T-helper 1 cell (primary cell): ENCODE measurements at regions not wholly inside any gene's neighbourhood (a gene's known extent, or its start where the extent isn't known, plus 50 kb on each side); places are given as distances from the start of the nearest gene placed in this dataset.

ENCODE experiments used
- DNase-seq, 5 donors: peaks; one replicate each; pipeline ENCODE4 v3.0.0-alpha.2; 2012 to 2020

DNA sequence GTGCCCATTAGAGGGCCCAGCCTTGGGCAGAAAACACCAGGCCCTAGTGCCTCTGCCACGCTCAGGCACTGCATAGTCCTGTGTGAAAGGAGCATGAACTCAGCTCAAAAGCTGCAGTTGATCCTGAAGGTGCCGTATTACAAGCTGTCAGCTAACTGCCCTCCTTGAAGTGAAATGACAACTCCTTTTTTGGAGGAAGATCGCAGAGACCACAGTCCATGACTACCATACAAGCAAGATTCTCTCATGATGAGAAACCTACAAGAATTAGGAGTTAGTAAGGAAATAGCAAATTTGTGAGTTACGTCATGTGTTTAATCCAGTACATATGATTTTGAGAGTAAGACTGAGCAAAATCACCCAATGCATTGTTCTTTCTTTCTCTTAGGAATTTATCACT, 513.9 kb upstream of the NR2F2 start:
- DNase-seq: no peak

DNA sequence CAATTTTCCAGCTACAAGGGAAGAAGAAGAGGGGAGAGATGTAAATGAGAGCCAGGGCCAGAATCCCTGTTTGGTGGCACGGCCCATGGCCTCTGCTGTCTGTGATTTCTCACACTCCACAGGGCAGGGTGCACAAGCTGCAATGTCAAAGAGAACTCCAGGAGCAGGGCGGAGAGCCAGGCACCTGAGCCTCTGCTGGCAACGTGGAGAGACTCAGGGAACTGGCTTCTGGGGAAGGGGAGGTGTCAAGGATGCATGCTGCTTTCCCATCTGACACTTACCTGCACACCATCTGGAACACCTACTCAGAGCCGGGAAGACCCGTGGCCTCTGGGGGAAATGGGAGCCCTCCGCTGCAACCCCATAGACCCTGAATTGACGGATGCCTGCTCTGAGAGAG, 507.5 kb upstream of the NR2F2 start:
- no peak for DNase-seq

DNA sequence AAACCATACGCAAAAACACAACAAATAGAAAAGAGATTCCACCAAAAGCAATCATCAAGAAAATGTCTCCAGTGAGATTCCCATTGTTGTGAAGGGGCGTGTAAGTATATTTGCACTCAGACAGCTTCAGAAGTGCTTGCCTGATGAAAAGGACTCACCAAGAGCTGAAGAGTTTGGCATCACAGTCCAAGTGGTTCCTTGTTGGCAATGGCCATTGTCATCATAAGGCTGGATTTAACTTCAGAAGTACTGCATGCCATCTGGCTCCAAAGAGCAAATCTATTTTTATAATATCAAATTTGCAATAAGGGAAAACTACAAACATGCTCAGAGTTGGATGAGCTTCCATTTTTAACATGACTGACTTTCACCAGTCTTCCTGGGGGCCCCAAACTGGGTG, 505.3 kb upstream of the NR2F2 start:
- DNase-seq: no peak

DNA sequence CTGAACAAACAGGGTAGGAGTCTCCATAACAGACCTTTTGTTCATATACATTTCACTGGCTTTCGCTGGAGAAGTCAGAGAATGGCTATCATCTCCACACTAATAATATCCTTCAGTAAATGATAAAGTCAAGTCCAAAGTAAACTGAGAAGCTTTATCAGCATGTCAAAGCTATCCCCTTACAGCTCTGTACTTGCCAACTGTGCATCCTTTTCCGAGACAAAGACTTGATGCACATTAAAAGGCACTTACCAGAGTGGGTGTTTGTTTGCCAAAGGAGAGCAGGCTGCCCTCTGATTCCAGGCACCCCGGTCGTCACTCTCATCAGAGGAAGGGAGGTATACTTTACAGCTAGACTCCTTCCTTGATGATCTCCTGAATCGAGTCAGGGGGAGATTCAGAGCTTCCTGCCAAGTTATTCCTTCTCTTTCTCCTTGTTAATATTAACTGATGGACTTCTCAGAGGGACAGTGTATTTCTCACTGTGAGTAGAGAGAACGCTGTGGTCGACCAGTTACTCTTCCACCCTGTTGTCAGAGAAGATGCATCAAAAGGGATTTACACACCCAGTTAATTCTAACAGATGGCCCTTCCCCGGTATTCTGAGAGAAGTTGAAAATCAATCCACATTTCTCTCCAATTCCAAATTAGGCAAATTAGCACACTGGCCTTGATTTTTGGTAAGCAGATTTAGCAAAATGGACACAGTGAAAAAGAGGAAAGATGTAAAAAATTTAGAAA, 504.7 kb upstream of the NR2F2 start:
- DNase-seq: no peak

DNA sequence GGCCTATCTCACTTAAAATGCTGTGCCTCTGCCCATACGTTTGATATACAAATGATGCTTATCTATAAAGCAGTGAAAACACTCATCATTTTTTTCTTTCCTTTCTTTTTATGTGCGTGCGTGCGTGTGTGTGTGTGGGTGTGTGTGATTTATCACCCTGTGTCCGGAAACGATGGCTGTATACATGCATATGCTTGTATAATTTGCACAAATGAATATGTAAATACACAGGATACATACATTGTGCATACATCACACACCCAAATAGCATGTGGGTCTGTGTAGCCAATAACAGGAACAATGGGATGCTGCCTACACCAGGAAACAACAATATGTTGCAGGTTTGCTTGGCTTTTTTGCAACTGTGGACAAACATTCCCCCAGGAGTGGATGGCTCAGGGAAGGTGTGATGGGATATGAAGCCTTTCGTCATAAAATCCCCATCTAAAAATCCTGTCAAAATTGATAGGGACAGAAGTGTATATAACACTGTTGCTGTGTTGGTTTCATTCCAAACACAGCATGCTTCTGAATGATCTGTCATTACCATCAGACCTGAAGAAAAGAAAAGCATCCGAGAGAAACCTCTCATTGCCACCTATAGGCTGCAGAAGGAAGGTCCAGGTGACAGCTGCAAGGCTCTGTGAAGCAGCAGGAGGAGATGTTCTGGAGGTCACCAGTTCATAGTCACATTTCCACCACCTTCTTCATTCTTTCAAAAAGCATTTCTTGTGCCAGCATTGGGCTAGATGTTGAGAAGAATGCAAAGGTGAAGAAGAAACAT, 503.9 kb upstream of the NR2F2 start:
- DNase-seq: peak in 1 of 5 donors; percentile 9

DNA sequence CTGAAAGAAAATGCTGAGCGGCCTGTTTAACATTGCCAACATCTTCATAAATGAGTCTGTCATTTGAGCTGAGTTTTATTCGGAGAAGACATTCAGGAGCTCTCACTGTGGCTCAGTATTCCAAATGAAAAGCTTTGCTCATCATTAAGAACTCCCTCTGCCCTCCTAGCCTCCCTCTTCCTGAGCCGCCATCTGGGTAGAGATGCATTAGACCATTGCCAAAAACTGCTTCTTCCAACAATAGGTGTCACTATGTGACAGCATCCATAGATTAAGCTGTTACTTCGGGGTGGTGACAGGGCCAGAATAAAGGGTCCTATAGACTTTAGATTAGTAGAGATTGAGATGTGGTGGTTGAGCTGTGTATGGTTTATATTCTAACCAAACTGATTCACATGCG, 501.4 kb upstream of the NR2F2 start:
- DNase-seq: no peak

DNA sequence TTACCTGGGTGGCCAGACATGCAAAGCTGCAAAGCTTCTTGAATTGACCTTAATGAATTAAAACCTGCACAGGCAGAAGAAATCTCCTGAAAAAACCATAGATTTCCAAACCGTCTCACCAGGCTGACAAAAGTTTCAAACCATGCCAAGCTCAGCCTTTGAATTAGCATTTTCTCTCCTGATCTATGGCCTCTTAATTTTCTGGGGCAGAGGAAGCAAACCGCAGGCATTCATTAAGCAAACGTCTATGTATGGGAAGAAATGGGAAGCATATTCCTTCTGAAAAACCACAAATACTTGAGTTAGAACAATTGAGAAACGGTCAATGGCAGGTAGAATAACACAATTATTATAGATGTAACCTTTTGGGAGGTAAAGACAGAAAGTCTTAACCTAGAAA, 500.2 kb upstream of the NR2F2 start:
- DNase-seq: no peak

DNA sequence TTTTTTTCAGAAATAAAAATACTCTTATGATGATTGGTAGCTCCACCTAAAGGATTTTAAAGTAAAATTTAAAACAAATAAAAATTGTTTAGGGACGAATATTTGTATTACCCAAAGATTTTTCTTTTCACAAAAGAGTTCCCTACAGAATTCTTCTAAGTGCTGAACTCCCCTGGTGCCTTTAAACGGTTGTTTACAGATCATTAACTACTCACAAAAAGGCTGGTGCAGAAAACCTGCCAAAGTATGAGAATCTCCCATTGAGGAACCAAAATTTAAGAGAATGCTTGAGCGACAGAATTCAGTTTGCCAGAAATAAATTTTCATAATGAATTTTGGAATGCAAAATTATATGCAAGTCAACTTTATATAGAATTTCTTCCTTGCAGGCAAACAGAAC, 497.8 kb upstream of the NR2F2 start:
- no peak for DNase-seq

DNA sequence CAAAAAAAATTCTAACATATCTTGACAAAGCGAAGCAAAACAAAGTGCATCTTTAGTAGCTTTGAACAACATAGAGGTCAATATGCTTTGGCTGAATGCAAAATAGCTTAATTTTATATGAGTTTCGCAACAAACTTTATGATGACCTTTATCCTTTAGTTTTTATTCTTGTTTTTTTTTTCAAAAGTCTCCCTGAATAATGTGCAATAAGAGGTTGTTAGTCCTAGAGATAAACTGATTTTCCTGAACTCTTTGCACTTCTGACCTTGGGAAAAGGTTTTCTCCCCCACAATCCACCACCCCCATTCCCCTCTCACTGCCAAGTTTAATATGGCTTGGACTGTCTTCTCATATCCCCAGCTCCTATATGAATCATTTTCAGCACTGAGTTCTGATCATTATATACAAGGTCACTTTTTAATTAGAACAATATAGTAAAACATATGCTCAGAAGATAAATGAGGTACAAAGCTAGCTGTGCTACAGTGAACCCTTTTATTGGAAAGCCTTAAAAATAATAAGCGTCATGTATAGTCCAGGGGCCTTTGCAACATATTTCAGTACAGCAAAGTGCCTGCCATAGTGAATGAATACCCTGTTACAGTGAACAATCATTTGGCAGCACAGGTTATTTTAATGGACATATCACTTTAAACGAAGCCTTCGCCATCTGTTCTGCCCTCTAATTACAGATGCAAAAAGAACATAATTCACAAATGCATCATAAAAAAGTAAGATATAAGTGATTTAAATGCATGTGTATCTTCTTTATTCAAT, 496.3 kb upstream of the NR2F2 start:
- DNase-seq: no peak

DNA sequence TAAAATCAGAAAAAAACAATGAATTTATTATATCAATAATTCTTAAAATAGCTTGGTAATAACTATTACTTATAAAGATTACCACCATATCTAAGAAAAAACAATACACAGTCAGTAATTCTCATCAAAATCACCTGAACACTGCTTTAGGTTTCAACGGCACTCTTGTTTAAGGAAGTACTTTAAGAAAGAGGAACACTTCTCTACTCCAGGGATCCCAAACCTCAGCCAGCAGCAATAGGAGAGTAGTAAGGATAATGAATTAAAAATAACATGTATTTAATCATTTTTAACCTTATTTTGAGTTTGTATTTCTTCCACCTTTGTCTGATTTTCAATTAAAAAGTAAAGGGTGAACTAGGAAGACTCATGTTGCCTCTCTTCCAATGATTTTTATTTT, 494.0 kb upstream of the NR2F2 start:
- no peak for DNase-seq

DNA sequence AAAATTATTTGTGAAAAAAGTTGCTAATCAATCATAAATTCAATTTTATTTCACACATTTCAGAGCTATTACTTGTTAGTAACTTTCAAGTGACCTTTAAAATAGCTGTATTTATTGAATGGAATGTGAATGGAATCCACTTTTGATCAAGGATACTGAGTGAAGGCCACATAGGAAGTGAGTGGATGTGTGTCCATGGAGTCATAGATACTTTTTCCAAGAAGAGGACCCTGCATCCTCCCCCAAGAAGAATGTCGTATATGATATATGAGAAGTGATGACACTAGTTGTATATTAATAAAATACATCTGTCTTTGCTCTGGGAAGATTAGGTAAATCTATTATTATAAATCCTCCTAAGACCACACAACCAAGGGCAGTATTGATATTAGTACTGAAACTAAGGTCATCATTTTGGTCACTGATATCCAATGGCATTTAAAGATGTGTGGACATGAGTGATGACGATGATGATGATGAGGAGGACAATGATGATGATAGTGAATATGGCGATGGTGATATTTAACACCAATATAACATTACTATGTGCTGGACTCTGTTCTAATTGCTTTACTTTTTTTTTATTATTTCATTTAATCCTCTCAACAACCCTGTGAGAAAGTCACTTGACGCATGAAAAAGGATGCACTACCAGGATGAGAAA, 493.0 kb upstream of the NR2F2 start:
- no peak for DNase-seq

DNA sequence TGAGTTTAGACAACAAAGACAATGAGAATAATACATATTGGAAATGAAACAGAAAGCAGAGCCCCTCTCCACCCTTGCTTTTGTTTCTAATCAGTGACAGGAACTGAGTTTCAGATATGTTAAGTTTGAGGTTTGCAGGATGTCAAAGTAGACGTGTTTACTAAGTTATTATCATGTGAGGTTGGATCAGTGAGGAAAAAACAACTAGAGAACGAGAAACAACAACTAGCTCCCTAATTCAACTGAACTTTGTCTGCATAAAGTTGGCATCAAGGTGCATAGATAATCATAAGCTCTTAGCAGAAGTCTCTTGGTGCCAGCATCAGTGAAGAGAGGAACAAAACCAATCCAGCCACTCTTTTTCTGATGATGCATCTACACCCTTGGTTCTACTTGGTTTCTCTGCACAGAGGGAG, 491.1 kb upstream of the NR2F2 start:
- DNase-seq: peak in 1 of 5 donors; percentile 75

DNA sequence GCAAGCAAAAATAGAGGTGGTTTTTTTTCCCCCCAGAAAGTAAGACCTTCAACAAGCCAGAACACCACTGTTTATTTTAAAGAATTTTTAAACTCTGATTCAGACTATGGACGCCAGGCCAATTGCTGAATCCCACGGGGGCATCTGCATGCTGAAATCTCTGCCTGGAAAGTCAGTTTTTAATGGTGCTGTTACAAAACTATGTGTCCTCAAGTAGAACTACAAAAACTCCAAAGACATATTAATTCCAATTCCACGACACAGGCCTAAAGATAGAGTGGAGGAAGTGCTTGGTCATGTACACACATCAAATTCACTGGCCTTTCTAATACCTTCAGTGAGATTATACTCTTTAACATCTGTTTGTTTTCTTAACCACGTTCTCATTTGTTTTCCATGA, 490.5 kb upstream of the NR2F2 start:
- DNase-seq: no peak

DNA sequence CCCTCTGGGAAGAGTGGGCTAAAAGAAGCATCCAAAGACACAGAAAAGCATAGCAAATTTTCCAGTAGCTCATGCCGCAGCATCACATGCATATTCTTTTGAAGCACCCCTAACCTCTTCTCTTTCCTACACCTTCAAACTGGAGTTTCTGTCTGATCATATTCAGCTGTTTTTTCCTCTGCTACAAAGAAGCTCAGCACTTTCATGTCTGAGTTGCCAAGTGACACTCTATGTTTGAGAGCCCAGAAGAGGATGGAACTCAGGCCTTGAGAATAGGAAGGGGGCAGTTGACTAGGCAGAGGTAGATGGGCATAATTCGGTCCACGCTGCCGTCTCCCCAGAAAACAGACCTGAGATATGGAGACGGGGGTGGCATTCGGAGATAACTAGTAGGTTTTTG, 489.6 kb upstream of the NR2F2 start:
- DNase-seq: no peak

DNA sequence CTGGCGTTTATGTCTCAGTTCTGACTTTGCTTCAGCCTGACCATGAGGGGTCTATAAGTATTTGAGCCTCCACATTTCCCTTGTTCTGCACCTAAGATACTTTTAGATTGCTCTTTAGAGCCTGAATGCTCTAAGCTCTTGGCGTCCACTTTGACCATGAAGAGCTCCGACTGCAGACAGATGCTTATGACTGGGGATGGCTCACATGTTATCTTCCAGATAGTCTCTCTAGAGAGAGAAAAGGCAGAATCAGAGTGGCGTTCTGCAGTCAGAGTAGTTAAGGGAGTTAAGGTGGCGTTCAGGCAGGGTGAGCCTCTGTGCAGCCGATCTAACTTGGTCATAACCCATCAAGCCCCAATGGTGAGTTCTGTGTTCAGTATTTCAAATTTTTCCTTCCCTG, 487.9 kb upstream of the NR2F2 start:
- no peak for DNase-seq

DNA sequence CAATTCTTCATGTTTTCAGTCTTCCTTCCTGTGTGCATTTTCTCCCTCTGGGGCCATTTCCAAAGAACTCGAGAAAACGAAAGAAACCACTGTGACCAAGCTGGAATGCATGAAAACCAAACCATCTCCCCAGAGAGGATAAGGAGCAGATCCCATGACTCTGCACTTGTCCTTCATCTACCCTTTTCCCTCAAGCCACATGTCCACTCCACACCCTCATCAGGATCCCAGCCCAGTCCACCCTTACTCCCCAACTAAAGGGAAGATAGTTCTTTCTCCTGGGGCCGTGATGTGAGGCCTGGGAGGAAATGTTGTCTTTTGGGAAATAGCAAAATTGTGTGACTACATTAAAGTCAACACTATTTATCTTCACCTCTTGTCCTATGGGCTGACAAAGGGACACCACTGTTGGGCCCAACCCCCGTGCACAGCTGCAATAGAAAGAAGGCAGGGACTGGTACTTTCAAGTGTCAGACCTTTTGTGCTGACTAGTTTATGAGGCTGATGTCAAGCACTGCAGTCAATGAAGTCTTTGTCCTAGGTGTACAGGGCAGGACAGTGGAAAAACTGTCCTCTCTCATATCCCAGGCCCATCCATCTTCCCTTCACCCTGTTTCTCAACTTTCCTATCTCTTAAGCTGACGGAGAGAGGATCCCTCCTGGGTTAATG, 487.1 kb upstream of the NR2F2 start:
- no peak for DNase-seq

DNA sequence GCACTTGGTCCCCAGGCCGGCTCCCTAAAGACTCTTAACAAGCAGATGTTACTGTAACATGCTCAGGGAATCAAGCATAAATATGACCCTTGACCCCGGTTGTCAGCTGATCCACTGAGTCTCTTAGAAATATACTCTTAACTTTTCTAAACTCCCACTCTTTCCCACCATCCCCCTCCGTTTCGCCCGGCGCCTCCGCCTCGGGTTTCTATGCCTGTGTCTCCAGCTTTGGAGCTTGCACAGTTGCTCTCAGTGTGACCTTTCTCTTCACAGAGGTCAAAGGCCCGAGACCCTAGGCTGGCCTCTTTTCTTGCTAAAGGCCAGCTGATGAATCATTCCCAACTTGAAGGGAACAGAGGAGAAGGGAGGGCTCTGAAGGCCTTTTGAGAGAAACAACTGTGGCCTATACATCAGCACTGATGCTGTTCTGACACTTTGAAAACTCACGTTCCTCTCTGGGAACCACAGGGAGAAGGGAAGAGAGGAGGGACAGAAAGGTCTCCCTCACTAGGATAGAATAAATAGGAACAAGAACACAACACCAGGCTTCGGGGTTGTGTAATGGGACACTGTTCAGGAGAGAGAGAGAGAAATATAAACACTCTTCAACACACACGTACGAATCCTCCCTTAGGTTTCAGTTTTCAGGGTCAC, 484.5 kb upstream of the NR2F2 start:
- DNase-seq: no peak

DNA sequence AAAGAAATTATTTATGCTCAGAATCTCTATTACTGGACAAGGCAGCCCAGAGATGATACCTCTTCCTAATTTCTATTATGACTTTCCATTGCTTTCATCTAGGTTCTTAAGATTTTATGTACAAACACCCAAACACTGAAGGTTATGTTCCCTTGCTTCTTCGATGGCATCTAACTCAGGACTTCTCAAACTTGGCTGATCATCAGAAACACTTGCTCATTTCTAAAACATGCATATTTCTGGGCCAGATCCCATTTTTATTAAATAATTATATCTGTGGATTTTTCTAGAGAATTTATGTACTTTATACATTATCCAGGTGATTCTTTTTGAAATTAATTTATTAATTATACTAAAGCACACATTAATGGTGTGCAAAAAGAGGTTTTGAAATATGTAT, 482.4 kb upstream of the NR2F2 start:
- no peak for DNase-seq

DNA sequence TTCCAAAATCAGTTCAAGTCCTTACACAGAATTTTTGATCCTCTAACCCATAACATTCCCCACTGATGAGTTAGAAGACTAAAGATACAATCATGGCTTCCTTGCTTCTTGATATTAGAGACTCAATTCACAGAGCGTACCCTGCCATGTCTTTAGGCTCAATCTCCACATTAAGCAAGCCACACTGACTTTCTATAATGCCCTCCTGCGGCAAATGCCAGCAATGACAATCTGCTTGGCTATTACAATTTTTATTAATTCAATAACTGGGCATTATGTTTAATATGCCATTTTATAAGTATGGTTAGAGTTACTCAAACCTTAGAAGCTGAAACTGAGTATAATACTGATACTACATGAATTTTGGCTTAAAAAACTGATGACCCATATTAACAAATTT, 479.7 kb upstream of the NR2F2 start:
- no peak for DNase-seq

DNA sequence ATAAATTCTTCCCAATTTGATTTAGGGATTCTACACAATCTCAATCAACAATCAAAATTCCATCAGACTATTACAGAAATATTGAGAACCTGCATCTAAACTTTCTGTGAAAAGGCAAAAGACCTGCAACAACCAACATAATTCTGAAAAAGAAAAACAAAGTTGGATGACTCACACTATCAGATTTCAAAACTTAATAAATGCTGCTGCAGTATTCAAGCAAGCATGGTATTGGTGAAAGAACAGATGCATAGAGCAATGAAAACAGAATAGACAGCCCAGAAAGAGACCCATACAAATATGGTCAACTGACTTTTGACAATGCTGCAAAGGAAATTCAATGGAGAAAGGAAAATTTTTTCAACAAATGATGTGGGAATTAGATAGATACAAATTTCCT, 477.1 kb upstream of the NR2F2 start:
- DNase-seq: no peak

DNA sequence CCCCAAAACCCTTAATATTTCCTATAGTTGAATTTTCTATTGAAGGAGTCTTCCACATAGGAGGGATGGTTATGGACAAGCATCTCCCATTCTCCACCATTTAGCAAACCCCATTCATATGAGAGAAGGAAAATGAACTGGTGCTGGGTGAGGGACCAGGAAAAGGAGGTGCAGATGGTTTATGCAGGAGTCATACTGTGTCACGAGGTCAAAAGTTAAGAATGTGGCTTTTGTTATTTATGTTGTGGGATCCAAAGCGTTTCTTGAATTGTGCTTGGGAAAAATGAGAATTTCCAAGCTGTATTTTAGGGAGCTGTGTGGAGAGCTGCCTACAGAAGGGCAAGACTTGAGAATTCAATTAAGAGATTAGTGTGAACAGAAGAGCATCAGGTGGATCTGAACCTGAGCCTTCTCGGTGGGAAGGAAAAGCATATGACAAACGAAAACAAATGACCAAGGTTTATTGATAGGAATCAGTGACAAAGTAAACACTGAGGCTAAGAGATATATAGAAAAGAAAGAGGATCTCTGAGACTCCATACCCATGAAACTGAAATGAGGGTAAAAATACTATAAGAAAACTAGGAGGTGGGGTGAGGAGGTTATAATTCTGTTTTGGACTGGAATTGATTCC, 473.3 kb upstream of the NR2F2 start:
- no peak for DNase-seq

DNA sequence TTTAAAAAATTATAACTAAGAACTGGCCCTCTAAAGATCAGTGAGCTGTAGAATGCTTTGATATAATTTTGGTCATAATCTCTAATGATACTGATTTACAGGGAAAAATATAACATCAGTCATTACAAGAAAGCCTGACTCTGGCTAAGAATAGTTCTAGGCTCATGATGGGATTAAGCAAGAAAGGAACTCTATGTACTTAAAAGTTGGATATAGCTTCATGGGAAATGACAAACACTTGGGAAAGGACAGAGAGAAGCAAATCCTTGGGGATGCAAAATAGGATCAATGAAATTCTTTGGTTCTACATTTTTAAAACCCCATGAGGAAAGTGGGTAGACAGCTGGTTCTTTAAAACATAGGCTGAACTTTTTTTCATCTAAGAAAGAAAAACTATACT, 472.7 kb upstream of the NR2F2 start:
- DNase-seq: no peak
